GM23338 (cell line): ENCODE measurements at regions not wholly inside any gene's neighbourhood (a gene's known extent, or its start where the extent isn't known, plus 50 kb on each side); places are given as distances from the start of the nearest gene placed in this dataset.

Source experiments
- ATAC-seq: fragments of 200-7000 bp; cut with Tn5 transposase; 3 replicates; pipeline ENCODE4 v1.9.1; 2020
- DNase-seq: peaks from one replicate; pipeline ENCODE4 v3.0.0-alpha.2; 2015; ENCODE audit warnings: low spot score
- H2AFZ ChIP-seq: fragments of 200-600 bp; sonication (generic); 2 replicates; pipeline ENCODE4 v1.8.0; 2016; ENCODE audit warnings: antibody characterized with exemption, mild to moderate bottlenecking, moderate library complexity
- H3F3A ChIP-seq: fragments of 200-600 bp; sonication (generic); replicated peaks from 2 replicates; pipeline ENCODE4 v1.8.0; 2017; ENCODE audit warnings: antibody characterized with exemption, mixed run types, low read depth
- H3K27ac ChIP-seq: fragments of 200-600 bp; sonication (generic); 2 replicates; pipeline ENCODE4 v1.6.1; 2016; ENCODE audit warnings: low read depth
- H3K27me3 ChIP-seq: fragments of 200-600 bp; sonication (generic); 2 replicates; pipeline ENCODE4 v1.8.0; 2016; ENCODE audit warnings: mild to moderate bottlenecking, mixed run types, moderate library complexity; ENCODE audit not compliant: insufficient read depth
- H3K36me3 ChIP-seq: fragments of 200-600 bp; sonication (generic); 2 replicates; pipeline ENCODE4 v1.8.0; 2016; ENCODE audit warnings: mild to moderate bottlenecking; ENCODE audit not compliant: insufficient read depth
- H3K4me1 ChIP-seq: fragments of 200-600 bp; sonication (generic); 2 replicates; pipeline ENCODE4 v1.8.0; 2016; ENCODE audit warnings: mild to moderate bottlenecking, moderate library complexity; ENCODE audit not compliant: insufficient read depth
- H3K4me2 ChIP-seq: fragments of 200-600 bp; sonication (generic); 2 replicates; pipeline ENCODE4 v1.7.1; 2017; ENCODE audit warnings: mixed run types
- H3K4me3 ChIP-seq: fragments of 200-600 bp; sonication (generic); 2 replicates; pipeline ENCODE4 v1.6.1; 2016; ENCODE audit warnings: mixed run types
- H3K79me2 ChIP-seq: fragments of 200-600 bp; sonication (generic); replicated peaks from 2 replicates; pipeline ENCODE4 v1.8.0; 2017; ENCODE audit warnings: mild to moderate bottlenecking; ENCODE audit not compliant: insufficient read depth
- H3K9me2 ChIP-seq: fragments of 200-600 bp; sonication (generic); 2 replicates; pipeline ENCODE4 v1.8.0; 2017; ENCODE audit not compliant: insufficient read depth
- H4K20me1 ChIP-seq: fragments of 200-600 bp; sonication (generic); replicated peaks from 2 replicates; pipeline ENCODE4 v1.8.0; 2017; ENCODE audit warnings: mild to moderate bottlenecking; ENCODE audit not compliant: insufficient read depth
- H3K27ac Mint-ChIP-seq: 2 replicates; pipeline ENCODE4 v1.8.0; 2020; ENCODE audit warnings: inconsistent platforms, mild to moderate bottlenecking, moderate library complexity, mixed read lengths
- H3K27me3 Mint-ChIP-seq: 3 replicates; pipeline ENCODE4 v1.8.0; 2022; ENCODE audit warnings: low read depth, mild to moderate bottlenecking, moderate library complexity, mixed read lengths, inconsistent platforms; ENCODE audit not compliant: insufficient read depth, poor library complexity
- H3K36me3 Mint-ChIP-seq: 3 replicates; pipeline ENCODE4 v1.8.0; 2021; ENCODE audit warnings: low read depth, mild to moderate bottlenecking, inconsistent platforms, moderate library complexity, mixed read lengths
- H3K4me1 Mint-ChIP-seq: 3 replicates; pipeline ENCODE4 v1.8.0; 2020; ENCODE audit warnings: mild to moderate bottlenecking, inconsistent platforms, mixed read lengths
- H3K4me3 Mint-ChIP-seq: 3 replicates; pipeline ENCODE4 v1.8.0; 2021; ENCODE audit warnings: moderate library complexity, mild to moderate bottlenecking, inconsistent platforms, mixed read lengths
- H3K9me3 Mint-ChIP-seq: 3 replicates; pipeline ENCODE4 v1.8.0; 2020; ENCODE audit warnings: moderate library complexity, mild to moderate bottlenecking, inconsistent platforms, mixed read lengths
- CREB1 ChIP-seq: fragments of 250-450 bp; sonication (Bioruptor Pico); IDR thresholded peaks from 2 replicates; pipeline ENCODE4 v1.5.0; 2020; ENCODE audit warnings: low read depth, mild to moderate bottlenecking, moderate library complexity
- CTCF ChIP-seq, 2 experiments: fragments of 200-600 bp in 1 of 2; sonication (generic) in 1 of 2; conservative IDR thresholded peaks; 2 replicates each; pipeline versions ENCODE4 v1.5.1 to v1.6.1; 2016 to 2017; ENCODE audit warnings: antibody characterized with exemption in 2 of 2, low read depth in 2 of 2, mild to moderate bottlenecking in 2 of 2, moderate library complexity in 1 of 2
- ETS1 ChIP-seq: IDR thresholded peaks from 2 replicates; pipeline ENCODE4 v1.6.1; 2016; ENCODE audit warnings: antibody characterized with exemption
- EZH2 ChIP-seq: fragments of 200-600 bp; sonication (generic); IDR thresholded peaks from one replicate; pipeline ENCODE4 v1.8.0; 2017; ENCODE audit warnings: antibody characterized with exemption, mild to moderate bottlenecking, low read depth; ENCODE audit not compliant: unreplicated experiment
- EZH2phosphoT487 ChIP-seq: fragments of 200-600 bp; sonication (generic); IDR thresholded peaks from one replicate; pipeline ENCODE4 v1.8.1; 2018; ENCODE audit warnings: antibody characterized with exemption; ENCODE audit not compliant: unreplicated experiment
- NANOG ChIP-seq: IDR thresholded peaks from 2 replicates; pipeline ENCODE4 v1.6.1; 2016; ENCODE audit warnings: antibody characterized with exemption, borderline replicate concordance
- POLR2AphosphoS5 ChIP-seq: IDR thresholded peaks from 2 replicates; pipeline ENCODE4 v1.6.1; 2016; ENCODE audit warnings: antibody characterized with exemption, low read depth
- ZNF462 ChIP-seq: fragments of 250-450 bp; sonication (Bioruptor Pico); IDR thresholded peaks from 2 replicates; pipeline ENCODE4 v1.5.0; 2020; ENCODE audit warnings: mild to moderate bottlenecking, moderate library complexity
- TF ChIP-seq, protein P1 (sequence below): IDR thresholded peaks from one replicate; pipeline ENCODE4 v1.6.1; 2018; ENCODE audit warnings: antibody characterized with exemption; ENCODE audit not compliant: unreplicated experiment

GRCh38 chr13:50617134-50617721, 226.3 kb downstream of the DLEU7 start:
- H3K4me2 ChIP-seq: no peak overlapping the region
- Mint-ChIP-seq H3K36me3 (no peaks in the 10 kb centered on the region), H3K27me3 (no peaks in the 10 kb centered on the region), H3K4me3 (no peak overlapping the region), H3K4me1 (peaks cover 3% of the 10 kb centered on the region; the same call in 2 of the 3 replicates), H3K27ac (no peak overlapping the region), H3K9me3 (no peaks in the 10 kb centered on the region)
- H2AFZ ChIP-seq: 0 out of 2 replicates have a peak overlapping the region, but pooled peaks have one; percentile 35
- H3K27me3 ChIP-seq: no peaks in the 10 kb centered on the region
- H3K79me2 ChIP-seq: no peaks in the 10 kb centered on the region
- no peaks in the 10 kb centered on the region for H4K20me1 ChIP-seq
- no peak overlapping the region for H3K27ac ChIP-seq
- no peaks in the 10 kb centered on the region for H3F3A ChIP-seq
- ATAC-seq (peak; percentile 39; the same call in 2 of the 3 replicates), DNase-seq (no peak)
- no peaks in the 10 kb centered on the region for H3K36me3 ChIP-seq
- H3K9me2 ChIP-seq: 0 out of 2 replicates have a peak, but pooled peaks cover 5% of the 10 kb centered on the region
- TF ChIP-seq EZH2 (no peak), ETS1 (no peak), POLR2AphosphoS5 (no peak), NANOG (no peak), EZH2phosphoT487 (no peak), CTCF (conservative IDR thresholded peaks at IDR 0.05; ENCODE audit: low read depth in 2 of 2) (no peak), CREB1 (no peak)
- TF ChIP-seq, protein P1, sequence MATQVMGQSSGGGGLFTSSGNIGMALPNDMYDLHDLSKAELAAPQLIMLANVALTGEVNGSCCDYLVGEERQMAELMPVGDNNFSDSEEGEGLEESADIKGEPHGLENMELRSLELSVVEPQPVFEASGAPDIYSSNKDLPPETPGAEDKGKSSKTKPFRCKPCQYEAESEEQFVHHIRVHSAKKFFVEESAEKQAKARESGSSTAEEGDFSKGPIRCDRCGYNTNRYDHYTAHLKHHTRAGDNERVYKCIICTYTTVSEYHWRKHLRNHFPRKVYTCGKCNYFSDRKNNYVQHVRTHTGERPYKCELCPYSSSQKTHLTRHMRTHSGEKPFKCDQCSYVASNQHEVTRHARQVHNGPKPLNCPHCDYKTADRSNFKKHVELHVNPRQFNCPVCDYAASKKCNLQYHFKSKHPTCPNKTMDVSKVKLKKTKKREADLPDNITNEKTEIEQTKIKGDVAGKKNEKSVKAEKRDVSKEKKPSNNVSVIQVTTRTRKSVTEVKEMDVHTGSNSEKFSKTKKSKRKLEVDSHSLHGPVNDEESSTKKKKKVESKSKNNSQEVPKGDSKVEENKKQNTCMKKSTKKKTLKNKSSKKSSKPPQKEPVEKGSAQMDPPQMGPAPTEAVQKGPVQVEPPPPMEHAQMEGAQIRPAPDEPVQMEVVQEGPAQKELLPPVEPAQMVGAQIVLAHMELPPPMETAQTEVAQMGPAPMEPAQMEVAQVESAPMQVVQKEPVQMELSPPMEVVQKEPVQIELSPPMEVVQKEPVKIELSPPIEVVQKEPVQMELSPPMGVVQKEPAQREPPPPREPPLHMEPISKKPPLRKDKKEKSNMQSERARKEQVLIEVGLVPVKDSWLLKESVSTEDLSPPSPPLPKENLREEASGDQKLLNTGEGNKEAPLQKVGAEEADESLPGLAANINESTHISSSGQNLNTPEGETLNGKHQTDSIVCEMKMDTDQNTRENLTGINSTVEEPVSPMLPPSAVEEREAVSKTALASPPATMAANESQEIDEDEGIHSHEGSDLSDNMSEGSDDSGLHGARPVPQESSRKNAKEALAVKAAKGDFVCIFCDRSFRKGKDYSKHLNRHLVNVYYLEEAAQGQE: no peak
- no peaks in the 10 kb centered on the region for H3K4me1 ChIP-seq
- no peak overlapping the region for H3K4me3 ChIP-seq

DNA sequence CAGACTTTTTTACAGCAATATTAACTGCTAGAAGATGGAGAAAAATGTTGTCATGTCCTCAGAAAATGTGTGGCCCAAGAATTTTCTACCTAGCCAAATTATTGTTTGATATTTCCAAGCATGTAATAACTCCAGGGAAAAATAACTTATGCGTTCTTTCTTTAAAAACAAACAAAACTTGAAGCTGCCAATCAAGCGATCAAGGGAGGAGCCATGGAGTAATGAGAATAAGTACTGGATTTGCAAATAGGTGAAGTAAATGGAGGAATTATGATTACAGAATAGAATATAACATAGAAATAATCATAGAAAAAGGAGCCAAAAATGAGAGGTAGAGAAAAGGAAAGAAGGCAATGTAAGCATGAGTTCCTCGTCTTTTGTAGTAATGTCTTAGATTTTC, 225.3 kb downstream of the DLEU7 start:
- no peak overlapping the region for H3K4me2 ChIP-seq
- H3K4me3 Mint-ChIP-seq: no peak overlapping the region
- no peaks in the 10 kb centered on the region for H4K20me1 ChIP-seq
- TF ChIP-seq ZNF462 (CRISPR knock-in tag): no peak

More for the DNA sequence above, 225.3 kb downstream of the DLEU7 start:
- H3K9me2 ChIP-seq: 0 out of 2 replicates have a peak, but pooled peaks cover 5% of the 10 kb centered on the region
- ATAC-seq: no peak
- Mint-ChIP-seq H3K4me1 (peaks cover 3% of the 10 kb centered on the region; the same call in 2 of the 3 replicates), H3K27me3 (peaks cover 4% of the 10 kb centered on the region), H3K9me3 (no peaks in the 10 kb centered on the region), H3K27ac (no peak overlapping the region), H3K36me3 (no peaks in the 10 kb centered on the region)
- no peaks in the 10 kb centered on the region for H3F3A ChIP-seq
- H3K27me3 ChIP-seq: no peaks in the 10 kb centered on the region
- no peaks in the 10 kb centered on the region for H3K79me2 ChIP-seq
- H3K27ac ChIP-seq: no peak overlapping the region
- no peaks in the 10 kb centered on the region for H3K4me1 ChIP-seq
- H3K36me3 ChIP-seq: no peaks in the 10 kb centered on the region
- H3K4me3 ChIP-seq: no peak overlapping the region
- no peak for DNase-seq
- no peak overlapping the region for H2AFZ ChIP-seq
